ENCODE measurements at regions not wholly inside any gene's neighbourhood (a gene's known extent, or its start where the extent isn't known, plus 50 kb on each side); places are given as distances from the start of the nearest gene placed in this dataset.
"Not testable (repeated sequence)": the region's sequence is repeated elsewhere in the genome, so short reads cannot be mapped to it uniquely, and the experiment has no call there.

DNA sequence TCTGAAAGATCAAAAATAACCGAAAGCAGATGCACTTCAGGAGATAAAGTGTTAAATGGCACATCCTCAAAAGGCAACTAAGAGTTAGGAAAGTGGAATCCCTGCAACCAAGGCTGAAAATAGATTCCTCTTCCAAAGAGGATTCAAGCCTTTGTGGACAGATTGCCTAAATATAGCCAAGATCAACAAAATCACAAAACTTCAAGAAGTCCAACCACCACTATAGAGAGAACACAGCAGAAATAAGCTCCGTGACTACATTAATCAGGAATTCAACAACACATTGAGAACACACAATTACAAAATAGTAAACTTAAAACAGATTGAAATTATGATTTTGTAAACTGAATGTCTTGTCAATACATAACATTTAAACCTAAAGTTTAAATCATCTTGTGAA lies 165.7 kb downstream of the LNPK start:
- no peak for DNase-seq
- in situ Hi-C loops (cut with MboI; ENCODE audit: low pct_unique_long_range_greater_than_20kb, low sequenced_read_pairs): no loop called here

DNA sequence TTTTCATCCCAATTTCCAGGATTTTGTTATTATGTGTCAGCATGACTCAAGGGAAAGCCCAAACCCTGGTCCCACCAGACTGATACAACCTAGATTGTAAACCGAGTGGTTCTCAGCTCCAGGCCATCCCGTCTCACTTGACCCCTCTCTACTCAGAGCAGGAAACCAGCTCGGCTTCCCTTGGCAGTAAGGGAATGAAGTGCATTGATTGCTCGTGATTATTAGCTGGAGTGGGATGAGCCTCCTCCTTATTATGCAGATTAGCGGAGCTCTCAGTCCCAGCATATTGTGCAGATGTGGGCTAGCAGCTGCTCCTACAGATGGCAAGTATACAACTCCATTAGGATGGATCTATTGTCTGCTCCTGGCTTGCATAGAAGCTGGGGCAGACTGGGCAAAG lies 167.6 kb downstream of the LNPK start:
- no peak for DNase-seq
- in situ Hi-C loops (cut with MboI; ENCODE audit: low pct_unique_long_range_greater_than_20kb, low sequenced_read_pairs): no loop called here

- in situ Hi-C loops (cut with MboI; ENCODE audit: low pct_unique_long_range_greater_than_20kb, low sequenced_read_pairs): no loop called here
- no peak for DNase-seq
These were observed 169.2 kb downstream of the LNPK start for GRCh38 chr2:175832866-175833265.

DNA sequence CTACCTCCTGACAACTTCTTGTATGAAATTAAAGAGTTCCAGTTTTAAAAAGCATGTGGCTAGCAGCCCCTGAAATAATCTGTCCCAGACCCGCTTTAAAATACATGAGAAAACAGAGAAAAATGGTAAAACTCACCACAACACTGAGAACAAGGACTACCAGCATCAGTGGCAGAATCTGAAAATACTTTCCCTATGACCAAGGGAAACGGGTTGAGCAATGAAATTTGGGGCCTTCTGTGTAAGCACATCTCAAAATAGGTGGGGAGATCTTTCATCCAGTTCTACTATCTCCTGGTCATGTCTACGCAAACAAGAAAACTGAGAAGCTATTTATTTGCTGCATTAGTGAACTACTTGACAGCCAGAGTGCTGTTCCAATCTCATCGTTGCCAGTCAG lies 172.3 kb downstream of the LNPK start:
- DNase-seq: no peak
- in situ Hi-C loops (cut with MboI; ENCODE audit: low pct_unique_long_range_greater_than_20kb, low sequenced_read_pairs): no loop called here

- DNase-seq: no peak
- in situ Hi-C loops (cut with MboI; ENCODE audit: low pct_unique_long_range_greater_than_20kb, low sequenced_read_pairs): no loop called here
These were observed 174.2 kb downstream of the LNPK start for GRCh38 chr2:175827856-175828255.

- in situ Hi-C loops (cut with MboI; ENCODE audit: low pct_unique_long_range_greater_than_20kb, low sequenced_read_pairs): no loop called here
- DNase-seq: no peak
These were observed 177.8 kb downstream of the LNPK start for GRCh38 chr2:175824243-175824642.

GRCh38 chr2:175823707-175824073 lies 178.4 kb downstream of the LNPK start:
- in situ Hi-C loops (cut with MboI; ENCODE audit: low pct_unique_long_range_greater_than_20kb, low sequenced_read_pairs): no loop called here

GRCh38 chr2:175823002-175823706 lies 178.9 kb downstream of the LNPK start:
- no peak for DNase-seq
- in situ Hi-C loops (cut with MboI; ENCODE audit: low pct_unique_long_range_greater_than_20kb, low sequenced_read_pairs): no loop called here

More at GRCh38 chr2:175823707-175824073, 178.4 kb downstream of the LNPK start:
- DNase-seq: no peak

DNA sequence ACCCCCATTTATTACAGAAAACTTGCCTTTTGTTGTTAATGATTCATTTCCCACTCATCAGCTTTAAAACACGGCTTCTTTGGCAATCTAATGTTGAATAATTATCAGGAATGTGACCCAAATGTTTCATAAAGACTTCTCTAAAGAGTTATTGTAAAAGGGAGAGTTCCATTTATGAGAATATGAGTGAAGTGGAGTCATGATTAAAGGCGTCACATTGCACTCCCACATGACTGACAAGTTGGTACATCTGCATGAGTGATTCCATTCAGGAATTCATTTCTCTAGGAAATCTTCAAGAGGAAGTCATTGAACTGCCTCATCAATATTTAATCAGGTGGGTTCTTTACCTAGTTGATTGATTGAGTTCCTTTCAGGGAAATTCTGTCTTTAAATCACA lies 184.8 kb downstream of the LNPK start:
- in situ Hi-C loops (cut with MboI; ENCODE audit: low pct_unique_long_range_greater_than_20kb, low sequenced_read_pairs): no loop called here
- DNase-seq: no peak

- no peak for DNase-seq
- in situ Hi-C loops (cut with MboI; ENCODE audit: low pct_unique_long_range_greater_than_20kb, low sequenced_read_pairs): no loop called here
These were observed 186.5 kb downstream of the LNPK start for GRCh38 chr2:175815537-175815936.

- in situ Hi-C loops (cut with MboI; ENCODE audit: low pct_unique_long_range_greater_than_20kb, low sequenced_read_pairs): no loop called here
- DNase-seq: no peak
These were observed 190.1 kb downstream of the LNPK start for GRCh38 chr2:175811971-175812370.

GRCh38 chr2:175808858-175809257 lies 193.2 kb downstream of the LNPK start:
- in situ Hi-C loops (cut with MboI; ENCODE audit: low pct_unique_long_range_greater_than_20kb, low sequenced_read_pairs): no loop called here

DNA sequence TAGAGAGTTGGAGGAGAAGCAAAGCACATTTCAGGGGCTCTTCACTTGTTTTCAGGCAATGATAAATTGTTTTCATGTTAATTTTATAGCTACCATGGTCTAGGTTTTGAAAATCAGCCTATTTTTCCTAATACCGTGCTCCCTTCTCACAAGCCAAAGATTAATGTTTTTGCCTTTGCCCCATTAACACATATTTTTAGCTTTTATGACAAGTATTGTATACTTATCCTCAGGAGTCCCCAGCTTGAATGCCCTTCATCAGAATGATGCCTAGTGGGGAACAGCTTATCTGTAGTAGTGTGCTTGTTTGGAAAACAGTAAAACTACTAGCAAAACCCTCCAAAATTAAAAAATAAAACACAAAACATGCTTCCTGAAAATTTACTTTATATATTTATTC lies 194.0 kb downstream of the LNPK start:
- DNase-seq: no peak
- in situ Hi-C loops (cut with MboI; ENCODE audit: low pct_unique_long_range_greater_than_20kb, low sequenced_read_pairs): no loop called here

More at GRCh38 chr2:175808858-175809257, 193.2 kb downstream of the LNPK start:
- no peak for DNase-seq

DNA sequence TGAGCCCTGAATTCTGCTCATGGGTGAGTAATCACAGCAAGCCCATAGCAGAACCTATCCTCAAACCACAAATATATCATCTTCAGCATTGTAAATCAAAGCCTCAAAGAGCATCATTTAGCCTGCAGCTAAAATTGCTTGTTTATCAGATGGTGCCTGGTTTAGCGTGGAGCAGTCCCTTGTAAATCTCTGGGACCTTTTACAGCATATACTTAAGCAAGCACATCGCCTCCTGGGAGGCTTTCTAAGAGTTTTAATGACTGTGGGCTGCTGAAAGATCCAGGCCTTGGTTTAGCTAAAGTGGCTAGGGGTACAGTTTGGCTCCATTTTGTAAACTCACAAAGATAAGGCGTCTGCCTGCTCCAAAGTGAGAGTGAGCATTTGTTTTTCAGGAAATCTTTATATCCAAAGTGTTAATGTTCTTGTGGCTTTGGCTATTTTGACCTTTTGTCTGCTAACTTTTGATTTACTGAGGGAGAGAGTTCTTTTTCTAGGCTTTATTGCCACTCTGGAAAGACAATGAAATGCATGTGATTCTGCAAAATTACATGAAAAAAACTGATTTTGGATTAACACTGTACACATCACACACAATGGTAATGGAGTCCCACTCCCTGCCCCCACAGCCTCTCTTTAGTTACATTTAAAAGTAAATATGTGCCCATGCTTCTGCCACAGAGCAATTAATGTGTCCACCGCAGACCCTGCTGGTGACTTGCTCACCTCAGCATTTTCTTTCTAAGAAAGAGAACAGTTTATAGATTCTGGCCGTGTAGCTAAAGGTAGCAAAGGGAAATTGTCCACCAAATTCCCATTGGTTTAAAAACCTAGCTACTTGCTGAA lies 194.8 kb downstream of the LNPK start:
- DNase-seq: no peak
- in situ Hi-C loops (cut with MboI; ENCODE audit: low pct_unique_long_range_greater_than_20kb, low sequenced_read_pairs): no loop called here

GRCh38 chr2:175806570-175806969 lies 195.5 kb downstream of the LNPK start:
- in situ Hi-C loops (cut with MboI; ENCODE audit: low pct_unique_long_range_greater_than_20kb, low sequenced_read_pairs): no loop called here
- DNase-seq: no peak

- in situ Hi-C loops (cut with MboI; ENCODE audit: low pct_unique_long_range_greater_than_20kb, low sequenced_read_pairs): no loop called here
- no peak for DNase-seq
These were observed 196.0 kb downstream of the LNPK start for GRCh38 chr2:175806125-175806490.

DNA sequence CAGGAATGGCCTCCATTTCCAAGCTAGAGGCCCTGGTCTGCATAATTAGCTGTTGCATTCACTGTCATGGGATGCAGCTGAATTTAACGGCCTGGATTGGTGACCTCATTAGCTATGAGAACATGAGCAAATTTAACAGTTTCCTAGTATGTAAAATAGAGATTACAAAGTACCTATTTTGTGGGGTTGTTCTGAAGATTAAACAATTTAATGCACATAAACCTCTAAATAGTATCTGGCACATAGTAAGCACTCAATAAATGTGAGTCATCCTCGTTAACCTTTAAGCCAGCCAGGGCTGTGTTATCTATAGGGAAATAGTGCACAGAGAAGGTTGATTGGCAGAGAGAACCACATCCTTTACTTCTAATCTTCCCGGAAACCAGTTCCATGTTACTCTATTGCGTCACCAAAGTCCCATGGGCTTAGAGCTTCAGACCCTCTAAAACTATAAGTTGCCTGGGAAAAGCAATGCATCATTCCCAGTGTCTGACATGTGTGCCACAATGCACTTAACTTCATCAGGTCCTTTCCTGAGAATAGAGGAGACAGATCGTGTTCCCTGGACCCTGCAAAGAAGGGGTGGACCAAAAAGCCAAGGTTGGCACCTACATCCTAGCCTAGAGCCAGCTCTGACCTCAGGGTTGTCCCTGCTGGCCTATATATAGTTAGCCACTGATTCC lies 196.5 kb downstream of the LNPK start:
- in situ Hi-C loops (cut with MboI; ENCODE audit: low pct_unique_long_range_greater_than_20kb, low sequenced_read_pairs): no loop called here
- DNase-seq: no peak

GRCh38 chr2:175804122-175804521 lies 197.9 kb downstream of the LNPK start:
- DNase-seq: no peak
- in situ Hi-C loops (cut with MboI; ENCODE audit: low pct_unique_long_range_greater_than_20kb, low sequenced_read_pairs): no loop called here

DNA sequence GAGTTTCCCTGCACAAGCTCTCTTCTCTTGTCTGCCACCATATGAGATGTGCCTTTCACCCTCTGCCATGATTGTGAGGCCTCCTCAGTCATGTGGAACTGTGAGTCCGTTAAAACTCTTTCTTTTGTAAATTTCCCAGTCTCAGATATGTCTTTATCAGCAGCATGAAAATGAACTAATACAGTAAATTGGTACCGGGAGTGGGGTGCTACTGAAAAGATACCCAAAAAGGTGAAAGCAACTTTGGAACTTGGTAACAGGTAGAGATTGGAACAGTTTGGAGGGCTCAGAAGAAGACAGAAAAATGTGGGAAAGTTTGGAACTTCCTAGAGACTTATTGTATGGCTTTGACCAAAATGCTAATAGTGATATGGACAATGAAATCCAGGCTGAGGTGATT lies 205.6 kb downstream of the LNPK start:
- in situ Hi-C loops (cut with MboI; ENCODE audit: low pct_unique_long_range_greater_than_20kb, low sequenced_read_pairs): not testable (repeated sequence)

GRCh38 chr2:175793648-175794047 lies 208.4 kb downstream of the LNPK start:
- DNase-seq: no peak
- in situ Hi-C loops (cut with MboI; ENCODE audit: low pct_unique_long_range_greater_than_20kb, low sequenced_read_pairs): no loop called here

More for the DNA sequence above, 205.6 kb downstream of the LNPK start:
- not testable (repeated sequence) for DNase-seq

All from KBM-7 (cell line).